ENCODE measurements at regions not wholly inside any gene's neighbourhood (a gene's known extent, or its start where the extent isn't known, plus 50 kb on each side); places are given as distances from the start of the nearest gene placed in this dataset.

DNA sequence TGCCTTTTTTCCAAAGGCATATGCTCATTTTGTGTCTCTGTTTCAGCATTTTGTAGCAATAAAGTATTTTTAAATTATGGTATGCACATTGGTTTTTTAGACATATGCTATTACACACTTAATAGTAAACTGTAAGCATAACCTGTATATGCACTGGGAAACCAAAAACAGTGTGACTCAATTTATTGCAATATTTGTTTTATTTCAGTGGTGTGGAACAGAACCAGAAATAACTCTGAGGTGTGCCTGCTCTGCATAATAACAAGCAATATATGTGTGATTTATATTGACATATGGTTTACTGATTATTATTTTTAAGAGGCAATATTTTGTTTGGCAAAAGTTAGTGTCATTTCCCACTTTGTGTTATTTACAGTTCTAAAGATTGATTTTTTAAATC is 126.6 kb upstream of the CPNE8 start:
- TF ChIP-seq, protein P1, sequence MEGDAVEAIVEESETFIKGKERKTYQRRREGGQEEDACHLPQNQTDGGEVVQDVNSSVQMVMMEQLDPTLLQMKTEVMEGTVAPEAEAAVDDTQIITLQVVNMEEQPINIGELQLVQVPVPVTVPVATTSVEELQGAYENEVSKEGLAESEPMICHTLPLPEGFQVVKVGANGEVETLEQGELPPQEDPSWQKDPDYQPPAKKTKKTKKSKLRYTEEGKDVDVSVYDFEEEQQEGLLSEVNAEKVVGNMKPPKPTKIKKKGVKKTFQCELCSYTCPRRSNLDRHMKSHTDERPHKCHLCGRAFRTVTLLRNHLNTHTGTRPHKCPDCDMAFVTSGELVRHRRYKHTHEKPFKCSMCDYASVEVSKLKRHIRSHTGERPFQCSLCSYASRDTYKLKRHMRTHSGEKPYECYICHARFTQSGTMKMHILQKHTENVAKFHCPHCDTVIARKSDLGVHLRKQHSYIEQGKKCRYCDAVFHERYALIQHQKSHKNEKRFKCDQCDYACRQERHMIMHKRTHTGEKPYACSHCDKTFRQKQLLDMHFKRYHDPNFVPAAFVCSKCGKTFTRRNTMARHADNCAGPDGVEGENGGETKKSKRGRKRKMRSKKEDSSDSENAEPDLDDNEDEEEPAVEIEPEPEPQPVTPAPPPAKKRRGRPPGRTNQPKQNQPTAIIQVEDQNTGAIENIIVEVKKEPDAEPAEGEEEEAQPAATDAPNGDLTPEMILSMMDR (IDR thresholded peaks at IDR 0.05), result no peak
- TF ChIP-seq POLR2AphosphoS5 (IDR thresholded peaks at IDR 0.05) (no peak), POLR2A (IDR thresholded peaks at IDR 0.05) (no peak)
- DNase-seq (ENCODE audit: low spot score in 2 of 2), result no peak
- no peak overlapping the region for H3K27ac ChIP-seq
- H3K36me3 ChIP-seq, result no peaks in the 10 kb centered on the region
- H3K27me3 ChIP-seq, result no peaks in the 10 kb centered on the region
- intact Hi-C loops (cut with DNase I; ENCODE audit: low total_unique reads), result no loop called here
- no peak overlapping the region for H3K4me3 ChIP-seq
- no peaks in the 10 kb centered on the region for H3K9me3 ChIP-seq
- no peaks in the 10 kb centered on the region for H3K4me1 ChIP-seq

DNA sequence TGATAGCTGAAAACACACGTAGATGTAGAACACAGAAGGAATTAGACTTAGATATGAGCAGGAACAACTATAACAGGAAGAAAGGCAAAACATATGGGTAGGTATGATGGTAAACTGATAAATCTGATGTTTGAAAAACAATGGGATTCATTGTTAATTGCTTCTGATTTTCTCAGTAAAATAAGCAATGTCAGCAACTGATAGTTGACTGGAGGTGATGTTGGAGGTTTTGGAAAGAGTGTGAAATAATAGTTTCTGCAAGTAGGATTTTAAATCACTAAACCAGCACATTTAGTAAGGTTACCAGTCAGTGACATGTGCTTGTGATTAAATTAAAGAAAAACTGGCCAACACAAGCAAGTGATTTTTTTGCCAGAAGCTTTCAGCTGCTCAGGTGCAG is 123.0 kb upstream of the CPNE8 start:
- Histone ChIP-seq H3K27me3 (no peaks in the 10 kb centered on the region), H3K4me1 (no peaks in the 10 kb centered on the region), H3K9me3 (peaks cover under 1 to 4% of the 10 kb centered on the region in 2 donors), H3K4me3 (no peak overlapping the region), H3K36me3 (no peaks in the 10 kb centered on the region), H3K27ac (no peak overlapping the region)
- DNase-seq (ENCODE audit: low spot score in 2 of 2), result no peak
- intact Hi-C loops (cut with DNase I; ENCODE audit: low total_unique reads), result loop anchor here (5.0 kb wide), 1 partner anchor 1021 kb away; no protein-coding TSS in a partner anchor
- TF ChIP-seq POLR2AphosphoS5 (IDR thresholded peaks at IDR 0.05), result no peak

GRCh38 chr12:39012870-39013269 is 107.5 kb upstream of the CPNE8 start:
- no peak for TF ChIP-seq POLR2AphosphoS5 (IDR thresholded peaks at IDR 0.05)
- TF ChIP-seq POLR2A (IDR thresholded peaks at IDR 0.05), result no peak
- TF ChIP-seq, protein P1 (IDR thresholded peaks at IDR 0.05), result no peak

DNA sequence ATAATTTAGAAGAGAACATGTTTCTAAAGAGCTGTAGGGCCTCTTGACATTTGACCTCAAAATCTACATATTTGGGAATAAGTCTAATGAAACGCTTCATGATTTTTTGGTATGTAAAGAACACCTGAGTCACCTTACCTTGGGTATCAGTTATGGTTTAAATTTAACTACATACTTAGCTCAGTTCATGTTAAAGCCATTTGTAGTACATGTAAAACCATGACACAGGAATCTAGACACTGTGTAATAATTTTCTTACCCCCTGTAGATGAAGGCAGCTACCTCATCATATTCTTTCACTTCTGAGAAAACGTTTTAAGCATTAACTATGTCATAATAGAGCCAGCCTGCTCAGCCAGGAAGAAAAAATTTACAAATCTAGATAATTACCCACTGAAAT is 105.8 kb upstream of the CPNE8 start:
- DNase-seq (ENCODE audit: low spot score in 2 of 2), result no peak
- H3K36me3 ChIP-seq, result no peaks in the 10 kb centered on the region
- intact Hi-C loops (cut with DNase I; ENCODE audit: low total_unique reads), result no loop called here
- no peak overlapping the region for H3K27ac ChIP-seq
- H3K4me1 ChIP-seq, result no peaks in the 10 kb centered on the region
- H3K27me3 ChIP-seq, result no peaks in the 10 kb centered on the region
- H3K4me3 ChIP-seq, result no peak overlapping the region
- H3K9me3 ChIP-seq, result no peaks in the 10 kb centered on the region
- TF ChIP-seq POLR2A (IDR thresholded peaks at IDR 0.05) (no peak), POLR2AphosphoS5 (IDR thresholded peaks at IDR 0.05) (no peak)
- TF ChIP-seq, protein P1 (IDR thresholded peaks at IDR 0.05), result no peak

More at GRCh38 chr12:39012870-39013269, 107.5 kb upstream of the CPNE8 start:
- H3K4me3 ChIP-seq, result no peak overlapping the region
- DNase-seq (ENCODE audit: low spot score in 2 of 2), result no peak
- H3K27ac ChIP-seq, result no peak overlapping the region
- no peaks in the 10 kb centered on the region for H3K9me3 ChIP-seq
- H3K27me3 ChIP-seq, result no peaks in the 10 kb centered on the region
- H3K4me1 ChIP-seq, result no peaks in the 10 kb centered on the region
- intact Hi-C loops (cut with DNase I; ENCODE audit: low total_unique reads), result no loop called here
- no peaks in the 10 kb centered on the region for H3K36me3 ChIP-seq

DNA sequence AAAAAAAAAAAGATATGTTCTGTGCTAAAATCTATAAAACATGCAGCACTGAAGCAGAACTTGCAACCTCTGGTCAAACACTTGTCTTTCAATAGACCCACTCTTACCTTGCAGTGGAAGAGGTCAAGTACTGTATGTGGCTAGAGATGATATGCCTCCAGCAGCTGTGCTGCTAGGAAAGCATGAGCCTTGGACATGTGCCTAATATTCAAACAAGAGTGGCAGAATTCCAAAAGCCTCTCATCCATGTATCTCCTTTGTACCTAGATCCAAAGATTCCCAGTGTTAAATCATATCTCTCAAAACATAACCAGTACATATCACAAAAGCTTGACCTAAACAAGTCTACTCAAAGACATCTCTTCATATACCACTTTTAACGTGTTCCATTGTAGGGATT is 105.0 kb upstream of the CPNE8 start:
- no peaks in the 10 kb centered on the region for H3K36me3 ChIP-seq
- no peak overlapping the region for H3K4me3 ChIP-seq
- no peaks in the 10 kb centered on the region for H3K27me3 ChIP-seq
- intact Hi-C loops (cut with DNase I; ENCODE audit: low total_unique reads), result no loop called here
- no peaks in the 10 kb centered on the region for H3K4me1 ChIP-seq
- H3K9me3 ChIP-seq, result no peaks in the 10 kb centered on the region
- no peak overlapping the region for H3K27ac ChIP-seq
- no peak for TF ChIP-seq POLR2A (IDR thresholded peaks at IDR 0.05)
- TF ChIP-seq POLR2AphosphoS5 (IDR thresholded peaks at IDR 0.05), result no peak
- TF ChIP-seq, protein P1 (IDR thresholded peaks at IDR 0.05), result no peak
- DNase-seq (ENCODE audit: low spot score in 2 of 2), result no peak

- Histone ChIP-seq H3K4me3 (no peak overlapping the region), H3K27me3 (no peaks in the 10 kb centered on the region), H3K36me3 (no peaks in the 10 kb centered on the region), H3K9me3 (no peaks in the 10 kb centered on the region), H3K4me1 (no peaks in the 10 kb centered on the region), H3K27ac (no peak overlapping the region)
- TF ChIP-seq POLR2AphosphoS5 (IDR thresholded peaks at IDR 0.05), result no peak
- no peak for TF ChIP-seq POLR2A (IDR thresholded peaks at IDR 0.05)
- TF ChIP-seq, protein P1 (IDR thresholded peaks at IDR 0.05), result no peak
- intact Hi-C loops (cut with DNase I; ENCODE audit: low total_unique reads), result no loop called here
- no peak for DNase-seq (ENCODE audit: low spot score in 2 of 2)
Observed at GRCh38 chr12:39007619-39008018, 102.2 kb upstream of the CPNE8 start.

Measured in breast epithelium (tissue), 4 donors.